ENCODE measurements at regions not wholly inside any gene's neighbourhood (a gene's known extent, or its start where the extent isn't known, plus 50 kb on each side); places are given as distances from the start of the nearest gene placed in this dataset.

DNA sequence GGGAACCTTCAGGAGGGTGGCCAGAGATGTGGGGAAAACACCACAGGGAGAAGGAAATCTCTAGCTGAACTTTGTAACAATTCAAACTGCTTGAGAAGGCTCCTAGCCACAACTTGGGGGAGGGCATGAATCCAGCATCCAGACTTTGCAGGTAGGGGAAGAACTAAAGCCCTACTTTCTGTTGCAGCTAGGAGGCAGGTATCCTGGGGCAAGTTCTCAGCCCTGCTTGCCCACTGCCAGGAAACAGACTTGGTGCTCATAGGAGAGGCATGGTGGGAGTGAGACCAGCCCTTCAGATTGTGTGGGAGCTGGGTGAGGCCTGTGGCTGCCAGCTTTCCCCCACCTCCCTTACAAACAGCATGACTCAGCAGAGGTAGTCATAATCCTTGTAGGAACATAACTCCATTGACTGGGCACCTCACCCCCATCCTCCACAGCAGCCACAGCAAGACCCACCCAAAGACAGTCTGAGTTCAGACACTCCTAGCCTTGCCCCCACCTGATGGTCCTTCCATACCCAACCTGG is 209.5 kb upstream of the CPEB2 start:
- Histone ChIP-seq H3K27ac (ENCODE audit: insufficient read depth, low read length, poor library complexity, severe bottlenecking) (no peak overlapping the region), H3K36me3 (ENCODE audit: control insufficient read depth, insufficient read depth, low read length) (no peaks in the 10 kb centered on the region), H3K9me3 (ENCODE audit: control insufficient read depth, low read length) (peaks cover 2% of the 10 kb centered on the region), H3K4me1 (ENCODE audit: control insufficient read depth, insufficient read depth, low read length, poor library complexity, severe bottlenecking) (no peaks in the 10 kb centered on the region), H3K4me3 (ENCODE audit: insufficient read depth, low read depth, low read length, poor library complexity, severe bottlenecking) (no peak overlapping the region), H3K27me3 (replicated peaks; ENCODE audit: control insufficient read depth, insufficient read depth, low read length, poor library complexity, severe bottlenecking) (no peaks in the 10 kb centered on the region)
- no peak for DNase-seq

DNA sequence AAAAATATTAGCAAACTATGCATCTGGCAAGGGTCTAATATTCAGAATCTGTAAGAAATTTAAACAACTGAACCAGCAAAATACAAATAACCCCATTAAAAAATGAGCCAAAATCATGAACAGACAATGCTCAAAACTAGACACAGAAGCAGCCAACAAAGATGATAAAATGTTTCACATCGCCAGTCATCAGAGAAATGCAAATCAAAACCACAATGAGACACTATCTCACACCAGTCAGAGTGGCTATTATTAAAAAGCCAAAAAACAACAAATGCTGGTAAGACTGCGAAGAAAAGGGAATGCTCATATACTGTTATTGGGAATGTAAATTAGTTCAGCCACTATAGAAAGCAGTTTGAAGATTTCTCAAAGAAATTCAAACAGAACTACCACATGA is 201.3 kb upstream of the CPEB2 start:
- Histone ChIP-seq H3K9me3 (ENCODE audit: control insufficient read depth, low read length) (no peaks in the 10 kb centered on the region), H3K27me3 (replicated peaks; ENCODE audit: control insufficient read depth, insufficient read depth, low read length, poor library complexity, severe bottlenecking) (no peaks in the 10 kb centered on the region)

DNA sequence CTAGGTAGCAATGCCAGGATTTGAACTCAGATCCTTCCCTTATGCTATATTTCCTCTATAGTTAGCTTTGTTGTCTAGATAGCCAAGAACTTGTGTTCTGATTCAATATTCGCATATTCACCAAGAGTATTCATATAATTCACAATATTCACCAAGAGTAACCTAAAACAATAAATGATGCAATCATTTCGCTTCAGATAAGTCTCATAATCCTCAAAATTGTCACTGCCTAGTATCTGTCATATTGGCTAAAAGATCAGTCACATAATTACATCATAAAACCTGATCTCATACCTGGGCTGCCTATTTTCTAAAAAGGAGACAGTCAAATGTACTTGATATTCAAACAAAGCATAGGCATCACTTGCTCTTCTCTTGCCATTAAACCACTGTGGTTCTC is 199.7 kb upstream of the CPEB2 start:
- DNase-seq: no peak
- Histone ChIP-seq H3K4me1 (ENCODE audit: control insufficient read depth, insufficient read depth, low read length, poor library complexity, severe bottlenecking) (no peaks in the 10 kb centered on the region), H3K4me3 (ENCODE audit: insufficient read depth, low read depth, low read length, poor library complexity, severe bottlenecking) (no peak overlapping the region)

More for the DNA sequence above, 201.3 kb upstream of the CPEB2 start:
- DNase-seq: no peak
- Histone ChIP-seq H3K27ac (ENCODE audit: insufficient read depth, low read length, poor library complexity, severe bottlenecking) (no peak overlapping the region), H3K4me3 (ENCODE audit: insufficient read depth, low read depth, low read length, poor library complexity, severe bottlenecking) (no peak overlapping the region), H3K4me1 (ENCODE audit: control insufficient read depth, insufficient read depth, low read length, poor library complexity, severe bottlenecking) (no peaks in the 10 kb centered on the region), H3K36me3 (ENCODE audit: control insufficient read depth, insufficient read depth, low read length) (no peaks in the 10 kb centered on the region)

DNA sequence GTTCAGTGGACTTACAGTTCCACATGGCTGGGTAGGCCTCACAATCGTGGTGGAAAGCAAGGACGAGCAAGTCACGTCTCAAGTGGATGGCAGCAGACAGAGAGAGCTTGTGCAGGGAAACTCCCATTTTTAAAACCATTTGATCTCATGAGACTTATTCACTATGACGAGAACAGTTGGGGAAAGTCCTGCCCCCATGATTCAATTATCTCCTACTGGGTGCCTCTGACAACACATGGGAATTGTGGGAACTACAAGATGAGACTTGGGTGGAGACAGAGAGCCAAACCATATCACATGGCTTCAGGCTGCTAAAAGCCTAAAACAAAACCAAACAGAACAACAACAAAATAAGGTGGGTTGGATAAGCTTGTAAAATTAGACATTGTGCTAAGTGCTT is 194.4 kb upstream of the CPEB2 start:
- no peaks in the 10 kb centered on the region for H3K9me3 ChIP-seq (ENCODE audit: control insufficient read depth, low read length)
- H3K27me3 ChIP-seq (replicated peaks; ENCODE audit: control insufficient read depth, insufficient read depth, low read length, poor library complexity, severe bottlenecking): no peaks in the 10 kb centered on the region
- H3K4me1 ChIP-seq (ENCODE audit: control insufficient read depth, insufficient read depth, low read length, poor library complexity, severe bottlenecking): no peaks in the 10 kb centered on the region
- H3K4me3 ChIP-seq (ENCODE audit: insufficient read depth, low read depth, low read length, poor library complexity, severe bottlenecking): no peak overlapping the region
- H3K36me3 ChIP-seq (ENCODE audit: control insufficient read depth, insufficient read depth, low read length): no peaks in the 10 kb centered on the region
- H3K27ac ChIP-seq (ENCODE audit: insufficient read depth, low read length, poor library complexity, severe bottlenecking): no peak overlapping the region
- DNase-seq: no peak

More for the DNA sequence above, 199.7 kb upstream of the CPEB2 start:
- no peaks in the 10 kb centered on the region for H3K27me3 ChIP-seq (replicated peaks; ENCODE audit: control insufficient read depth, insufficient read depth, low read length, poor library complexity, severe bottlenecking)
- no peaks in the 10 kb centered on the region for H3K36me3 ChIP-seq (ENCODE audit: control insufficient read depth, insufficient read depth, low read length)
- no peak overlapping the region for H3K27ac ChIP-seq (ENCODE audit: insufficient read depth, low read length, poor library complexity, severe bottlenecking)
- H3K9me3 ChIP-seq (ENCODE audit: control insufficient read depth, low read length): no peaks in the 10 kb centered on the region

DNA sequence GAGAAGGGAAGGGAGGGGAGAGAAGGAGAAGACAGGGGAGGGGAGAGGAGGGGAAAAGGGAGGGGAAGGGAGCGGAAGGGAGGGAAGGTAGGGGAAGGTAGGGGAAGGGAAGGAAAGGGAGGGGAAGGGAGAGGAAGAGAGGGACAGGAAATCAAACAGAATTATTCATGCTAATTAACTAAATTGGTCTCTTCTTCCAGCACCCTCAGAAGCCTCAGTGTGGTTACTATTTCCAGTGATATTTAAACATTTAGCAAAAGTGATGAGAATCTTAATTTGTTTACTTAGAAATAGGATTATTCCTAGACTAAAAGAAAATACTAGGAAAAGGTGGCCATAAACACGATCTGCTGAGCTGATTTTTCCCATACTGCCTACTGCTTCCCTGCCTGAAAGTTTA is 193.1 kb upstream of the CPEB2 start:
- H3K36me3 ChIP-seq (ENCODE audit: control insufficient read depth, insufficient read depth, low read length): no peaks in the 10 kb centered on the region
- no peak for DNase-seq
- H3K4me3 ChIP-seq (ENCODE audit: insufficient read depth, low read depth, low read length, poor library complexity, severe bottlenecking): no peak overlapping the region
- H3K4me1 ChIP-seq (ENCODE audit: control insufficient read depth, insufficient read depth, low read length, poor library complexity, severe bottlenecking): no peaks in the 10 kb centered on the region
- no peaks in the 10 kb centered on the region for H3K9me3 ChIP-seq (ENCODE audit: control insufficient read depth, low read length)
- H3K27me3 ChIP-seq (replicated peaks; ENCODE audit: control insufficient read depth, insufficient read depth, low read length, poor library complexity, severe bottlenecking): no peaks in the 10 kb centered on the region
- no peak overlapping the region for H3K27ac ChIP-seq (ENCODE audit: insufficient read depth, low read length, poor library complexity, severe bottlenecking)

- H3K36me3 ChIP-seq (ENCODE audit: control insufficient read depth, insufficient read depth, low read length): no peaks in the 10 kb centered on the region
- H3K4me3 ChIP-seq (ENCODE audit: insufficient read depth, low read depth, low read length, poor library complexity, severe bottlenecking): no peak overlapping the region
- DNase-seq: no peak
- H3K9me3 ChIP-seq (ENCODE audit: control insufficient read depth, low read length): no peaks in the 10 kb centered on the region
- no peaks in the 10 kb centered on the region for H3K27me3 ChIP-seq (replicated peaks; ENCODE audit: control insufficient read depth, insufficient read depth, low read length, poor library complexity, severe bottlenecking)
- H3K27ac ChIP-seq (ENCODE audit: insufficient read depth, low read length, poor library complexity, severe bottlenecking): no peak overlapping the region
- no peaks in the 10 kb centered on the region for H3K4me1 ChIP-seq (ENCODE audit: control insufficient read depth, insufficient read depth, low read length, poor library complexity, severe bottlenecking)
These were observed 192.2 kb upstream of the CPEB2 start for GRCh38 chr4:14810121-14810520.

GRCh38 chr4:14810568-14810967 is 191.7 kb upstream of the CPEB2 start:
- Histone ChIP-seq H3K36me3 (ENCODE audit: control insufficient read depth, insufficient read depth, low read length) (no peaks in the 10 kb centered on the region), H3K4me3 (ENCODE audit: insufficient read depth, low read depth, low read length, poor library complexity, severe bottlenecking) (no peak overlapping the region), H3K9me3 (ENCODE audit: control insufficient read depth, low read length) (no peaks in the 10 kb centered on the region), H3K4me1 (ENCODE audit: control insufficient read depth, insufficient read depth, low read length, poor library complexity, severe bottlenecking) (no peaks in the 10 kb centered on the region), H3K27ac (ENCODE audit: insufficient read depth, low read length, poor library complexity, severe bottlenecking) (no peak overlapping the region), H3K27me3 (replicated peaks; ENCODE audit: control insufficient read depth, insufficient read depth, low read length, poor library complexity, severe bottlenecking) (no peaks in the 10 kb centered on the region)
- DNase-seq: no peak

DNA sequence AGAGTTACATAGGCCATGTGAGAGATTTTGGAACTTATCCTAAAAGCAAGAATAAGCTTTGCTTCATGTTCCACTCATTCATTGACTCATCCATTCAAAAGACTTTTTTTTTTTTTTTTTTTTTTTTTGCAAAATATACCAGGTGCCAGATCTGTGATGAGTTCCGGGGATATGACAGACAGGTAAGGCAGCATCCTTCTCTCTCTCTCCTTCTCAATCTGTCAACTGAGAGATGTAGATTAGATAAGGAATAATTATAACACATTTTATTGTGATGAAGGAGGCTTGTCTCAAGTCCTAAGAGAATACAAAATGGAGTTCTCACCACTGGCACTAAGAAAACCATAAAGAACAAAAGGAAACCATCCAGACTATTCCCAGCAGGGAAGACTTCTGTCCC is 190.2 kb upstream of the CPEB2 start:
- Histone ChIP-seq H3K4me3 (ENCODE audit: insufficient read depth, low read depth, low read length, poor library complexity, severe bottlenecking) (no peak overlapping the region), H3K27ac (ENCODE audit: insufficient read depth, low read length, poor library complexity, severe bottlenecking) (no peak overlapping the region), H3K4me1 (ENCODE audit: control insufficient read depth, insufficient read depth, low read length, poor library complexity, severe bottlenecking) (no peaks in the 10 kb centered on the region), H3K36me3 (ENCODE audit: control insufficient read depth, insufficient read depth, low read length) (no peaks in the 10 kb centered on the region), H3K9me3 (ENCODE audit: control insufficient read depth, low read length) (no peaks in the 10 kb centered on the region), H3K27me3 (replicated peaks; ENCODE audit: control insufficient read depth, insufficient read depth, low read length, poor library complexity, severe bottlenecking) (no peaks in the 10 kb centered on the region)
- DNase-seq: no peak

GRCh38 chr4:14816623-14817261 is 185.5 kb upstream of the CPEB2 start:
- Histone ChIP-seq H3K27ac (ENCODE audit: insufficient read depth, low read length, poor library complexity, severe bottlenecking) (no peak overlapping the region), H3K27me3 (replicated peaks; ENCODE audit: control insufficient read depth, insufficient read depth, low read length, poor library complexity, severe bottlenecking) (no peaks in the 10 kb centered on the region), H3K4me1 (ENCODE audit: control insufficient read depth, insufficient read depth, low read length, poor library complexity, severe bottlenecking) (no peaks in the 10 kb centered on the region), H3K36me3 (ENCODE audit: control insufficient read depth, insufficient read depth, low read length) (no peaks in the 10 kb centered on the region), H3K9me3 (ENCODE audit: control insufficient read depth, low read length) (no peaks in the 10 kb centered on the region), H3K4me3 (ENCODE audit: insufficient read depth, low read depth, low read length, poor library complexity, severe bottlenecking) (no peak overlapping the region)
- DNase-seq: no peak

DNA sequence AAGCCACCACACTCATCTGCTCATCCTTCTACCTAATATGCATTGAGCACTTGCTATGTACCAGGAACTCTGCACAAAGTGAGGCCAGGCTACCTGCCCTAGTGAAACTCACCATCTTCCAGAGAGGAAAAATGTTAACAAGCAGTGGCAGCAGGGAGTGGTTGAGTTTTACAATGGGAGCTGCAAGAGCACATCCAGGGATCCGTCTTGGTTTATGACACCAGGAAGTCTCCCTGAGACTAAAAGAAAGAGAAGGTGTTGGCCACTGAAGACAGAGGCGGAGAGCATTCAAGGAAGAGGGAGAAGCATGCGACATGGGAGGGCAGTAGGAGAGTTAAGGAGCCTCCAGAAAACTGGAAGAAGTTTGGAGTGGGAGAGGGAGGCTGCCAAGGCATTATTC is 178.1 kb upstream of the CPEB2 start:
- no peak overlapping the region for H3K4me3 ChIP-seq (ENCODE audit: insufficient read depth, low read depth, low read length, poor library complexity, severe bottlenecking)
- no peaks in the 10 kb centered on the region for H3K9me3 ChIP-seq (ENCODE audit: control insufficient read depth, low read length)
- H3K36me3 ChIP-seq (ENCODE audit: control insufficient read depth, insufficient read depth, low read length): no peaks in the 10 kb centered on the region
- H3K4me1 ChIP-seq (ENCODE audit: control insufficient read depth, insufficient read depth, low read length, poor library complexity, severe bottlenecking): no peaks in the 10 kb centered on the region
- H3K27me3 ChIP-seq (replicated peaks; ENCODE audit: control insufficient read depth, insufficient read depth, low read length, poor library complexity, severe bottlenecking): no peaks in the 10 kb centered on the region
- no peak overlapping the region for H3K27ac ChIP-seq (ENCODE audit: insufficient read depth, low read length, poor library complexity, severe bottlenecking)
- DNase-seq: no peak
